K562 (cell line): ENCODE measurements at regions not wholly inside any gene's neighbourhood (a gene's known extent, or its start where the extent isn't known, plus 50 kb on each side); places are given as distances from the start of the nearest gene placed in this dataset.

Experiments
- ATAC-seq: fragments of 200-7000 bp; cut with Tn5 transposase; 3 replicates; pipeline ENCODE4 v1.9.1; 2020; ENCODE audit warnings: moderate library complexity
- BruUV-seq: library from RNA; stranded (reverse); fragments of 400-500 nt; replicated peaks from 2 replicates; lab custom pipeline; 2021; lab: Mats Ljungman, UMichigan
- CTCF ChIA-PET: fragments of 300-600 bp; formaldehyde crosslinking; extraction: SDS; loops from one replicate; lab custom pipeline; 2021; ENCODE audit warnings: low intra/inter-chr PET ratio; lab: Yijun Ruan, JAX
- POLR2A ChIA-PET: fragments of 300-600, 350-650 bp; sonication (Branson Sonifier 250); formaldehyde crosslinking; extraction: SDS; loops from one replicate; lab custom pipeline; 2021; ENCODE audit warnings: antibody characterized with exemption, inconsistent platforms; lab: Yijun Ruan, JAX
- DNase-seq, 4 experiments: peaks; one replicate each; pipeline versions ENCODE4 v3.0.0 to v3.0.0-alpha.2; 2011 to 2018; ENCODE audit warnings: low spot score in 3 of 4, mixed read lengths in 3 of 4; ENCODE audit errors: extremely low read depth in 1 of 4
- FAIRE-seq: peaks from 2 replicates; lab custom pipeline; 2011; peaks lifted over from hg19 to GRCh38; lab: Jason Lieb, UNC
- H2AFZ ChIP-seq: 2 replicates; pipeline ENCODE4 v1.6.0; 2011; ENCODE audit warnings: low read depth, low read length, control low read depth, inconsistent platforms
- H3K27ac ChIP-seq: fragments of 200-600 bp; 3 replicates; pipeline ENCODE4 v1.8.0; 2011; ENCODE audit warnings: low read depth, mild to moderate bottlenecking, control low read depth, inconsistent platforms, low read length, moderate library complexity, mixed read lengths; ENCODE audit errors: extremely low read depth
- H3K27me3 ChIP-seq, 2 experiments: fragments of 300-600 bp in 1 of 2; 2 replicates in 1 of 2; 3 replicates in 1 of 2; pipeline versions ENCODE4 v1.6.0 to v1.8.0; 2011; ENCODE audit warnings: inconsistent platforms in 2 of 2, low read length in 2 of 2, mild to moderate bottlenecking in 1 of 2, mixed read lengths in 1 of 2, moderate library complexity in 1 of 2; ENCODE audit not compliant: control insufficient read depth in 2 of 2, insufficient read depth in 2 of 2
- H3K36me3 ChIP-seq: fragments of 300-600 bp; 3 replicates; pipeline ENCODE4 v1.8.0; 2011; ENCODE audit warnings: mild to moderate bottlenecking, low read length, inconsistent platforms; ENCODE audit not compliant: control insufficient read depth, insufficient read depth
- H3K4me1 ChIP-seq, 2 experiments: fragments of 200-600 bp in 1 of 2; replicated peaks in 1 of 2; 2 replicates in 1 of 2; 3 replicates in 1 of 2; pipeline versions ENCODE4 v1.5.1 to v1.8.0; 2011; ENCODE audit warnings: inconsistent platforms in 2 of 2, low read length in 2 of 2, mild to moderate bottlenecking in 1 of 2, mixed read lengths in 1 of 2, moderate library complexity in 1 of 2; ENCODE audit not compliant: control insufficient read depth in 2 of 2, insufficient read depth in 2 of 2
- H3K4me2 ChIP-seq: 2 replicates; pipeline ENCODE4 v1.6.1; 2011; ENCODE audit warnings: low read length, control low read depth, inconsistent platforms, mixed read lengths; ENCODE audit not compliant: insufficient read depth
- H3K4me3 ChIP-seq: fragments of 200-600 bp; sonication (generic), shearing (Covaris generic); 2 replicates; pipeline ENCODE4 v1.5.1; 2016; ENCODE audit warnings: control low read depth, inconsistent platforms
- H3K79me2 ChIP-seq: fragments of 200-600 bp; 3 replicates; pipeline ENCODE4 v1.8.0; 2011; ENCODE audit warnings: low read length, inconsistent platforms; ENCODE audit not compliant: control insufficient read depth, insufficient read depth
- H3K9ac ChIP-seq, 2 experiments: 2 replicates each; pipeline versions ENCODE4 v1.6.0 to v1.6.1; 2011; ENCODE audit warnings: low read depth in 2 of 2, low read length in 2 of 2, control low read depth in 1 of 2, inconsistent platforms in 1 of 2, mild to moderate bottlenecking in 1 of 2, mixed read lengths in 1 of 2; ENCODE audit not compliant: insufficient read depth in 1 of 2
- H3K9me1 ChIP-seq: one replicate; pipeline ENCODE4 v1.6.0; 2011; ENCODE audit warnings: inconsistent platforms, mild to moderate bottlenecking, low read length, moderate library complexity; ENCODE audit not compliant: control insufficient read depth, insufficient read depth
- H3K9me3 ChIP-seq: replicated peaks from 2 replicates; pipeline ENCODE4 v1.5.1; 2011; ENCODE audit warnings: low read depth, low read length, inconsistent platforms; ENCODE audit not compliant: control insufficient read depth, insufficient read depth
- H4K20me1 ChIP-seq: replicated peaks from 2 replicates; pipeline ENCODE4 v1.6.1; 2011; ENCODE audit warnings: low read length, inconsistent platforms, mixed read lengths; ENCODE audit not compliant: control insufficient read depth, insufficient read depth
- FOS ChIP-seq: IDR thresholded peaks from 3 replicates; pipeline ENCODE4 v1.6.1; 2011; ENCODE audit not compliant: insufficient read length; ENCODE audit errors: extremely low read depth
- GABPB2 ChIP-seq: fragments of 250-450 bp; sonication (Bioruptor Pico); conservative IDR thresholded peaks from 2 replicates; pipeline ENCODE4 v1.5.1; 2021; ENCODE audit warnings: mild to moderate bottlenecking
- GTF2F1 ChIP-seq: IDR thresholded peaks from 2 replicates; pipeline ENCODE4 v1.6.1; 2011; ENCODE audit warnings: low read depth, low read length, improper control_type of control experiment
- HOXB6 ChIP-seq: fragments of 250-450 bp; sonication (Bioruptor Pico); IDR thresholded peaks from 2 replicates; pipeline ENCODE4 v1.5.1; 2022; ENCODE audit warnings: mild to moderate bottlenecking, borderline replicate concordance
- KDM5B ChIP-seq: fragments of 200-600 bp; sonication (generic); IDR thresholded peaks from 2 replicates; pipeline ENCODE4 v1.6.1; 2012; ENCODE audit warnings: low read depth, mild to moderate bottlenecking, moderate library complexity, low read length, control low read depth, inconsistent platforms; ENCODE audit not compliant: insufficient replicate concordance
- MCM3 ChIP-seq: fragments of 450-650 bp; IDR thresholded peaks from 2 replicates; pipeline ENCODE4 v1.6.1; 2016
- PCBP1 ChIP-seq: fragments of 200-400 bp; formaldehyde crosslinking; IDR thresholded peaks from 2 replicates; pipeline ENCODE4 v1.6.1; 2018; ENCODE audit warnings: mild to moderate bottlenecking, low read depth, low read length; ENCODE audit not compliant: poor library complexity, severe bottlenecking
- WGBS: fragments of 100-300 bp; shearing (Covaris generic); methylation state at CpG from one replicate; pipeline ENCODE4 v1.1.6; 2016; ENCODE audit warnings: low coverage, mixed read lengths; ENCODE audit not compliant: insufficient coverage; ENCODE audit errors: missing lambda C conversion rate; 5-methylcytosine and 5-hydroxymethylcytosine counted together
- in situ Hi-C: fragments of 300-500 bp; cut with MboI; formaldehyde crosslinking; loops from 4 replicates; pipeline ENCODE4 v1.15.0; 2018; ENCODE audit warnings: inconsistent platforms, mixed read lengths
- intact Hi-C: fragments of 100-400 bp; cut with micrococcal nuclease; formaldehyde crosslinking; loops from 2 replicates; pipeline ENCODE4 v1.14.2; 2022
- TF ChIP-seq, protein P1 (sequence below): fragments of 450-650 bp; formaldehyde crosslinking; IDR thresholded peaks from 2 replicates; pipeline ENCODE4 v1.4.0; 2022; ENCODE audit warnings: missing genetic modification characterization
- TF ChIP-seq, protein P2 (sequence below): sonication (generic); formaldehyde crosslinking; IDR thresholded peaks from 2 replicates; pipeline ENCODE4 v1.8.0; 2022; ENCODE audit warnings: mild to moderate bottlenecking, missing genetic modification reagents, borderline replicate concordance
- TF ChIP-seq, protein P3 (sequence below): fragments of 250-450 bp; sonication (Bioruptor Pico); IDR thresholded peaks from 2 replicates; pipeline ENCODE4 v1.8.0; 2021; ENCODE audit warnings: moderate library complexity, mild to moderate bottlenecking, inconsistent platforms

DNA sequence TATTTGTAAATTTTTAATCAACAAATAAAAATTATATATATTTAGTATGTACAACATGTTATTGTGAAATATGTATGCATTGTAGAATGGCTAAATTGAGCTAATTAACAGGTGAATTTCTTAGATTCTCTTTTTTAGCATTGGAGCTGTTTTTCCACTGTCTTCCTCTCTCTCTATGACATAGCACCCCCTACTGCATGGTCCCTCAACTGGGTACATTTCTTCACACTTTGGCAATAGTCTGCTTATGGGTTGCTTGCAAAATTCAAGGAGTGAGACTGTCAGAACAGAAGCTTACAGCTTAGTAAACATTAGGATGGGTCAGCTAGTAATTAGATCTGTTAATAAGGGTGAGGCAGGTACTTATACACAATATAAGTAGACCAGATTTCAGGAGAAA is 658.5 kb upstream of the MGAT4C start (continued):
- TF ChIP-seq FOS (no peak), PCBP1 (no peak)
- TF ChIP-seq, protein P1, sequence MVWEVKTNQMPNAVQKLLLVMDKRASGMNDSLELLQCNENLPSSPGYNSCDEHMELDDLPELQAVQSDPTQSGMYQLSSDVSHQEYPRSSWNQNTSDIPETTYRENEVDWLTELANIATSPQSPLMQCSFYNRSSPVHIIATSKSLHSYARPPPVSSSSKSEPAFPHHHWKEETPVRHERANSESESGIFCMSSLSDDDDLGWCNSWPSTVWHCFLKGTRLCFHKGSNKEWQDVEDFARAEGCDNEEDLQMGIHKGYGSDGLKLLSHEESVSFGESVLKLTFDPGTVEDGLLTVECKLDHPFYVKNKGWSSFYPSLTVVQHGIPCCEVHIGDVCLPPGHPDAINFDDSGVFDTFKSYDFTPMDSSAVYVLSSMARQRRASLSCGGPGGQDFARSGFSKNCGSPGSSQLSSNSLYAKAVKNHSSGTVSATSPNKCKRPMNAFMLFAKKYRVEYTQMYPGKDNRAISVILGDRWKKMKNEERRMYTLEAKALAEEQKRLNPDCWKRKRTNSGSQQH (CRISPR knock-in tag) = no peak

DNA sequence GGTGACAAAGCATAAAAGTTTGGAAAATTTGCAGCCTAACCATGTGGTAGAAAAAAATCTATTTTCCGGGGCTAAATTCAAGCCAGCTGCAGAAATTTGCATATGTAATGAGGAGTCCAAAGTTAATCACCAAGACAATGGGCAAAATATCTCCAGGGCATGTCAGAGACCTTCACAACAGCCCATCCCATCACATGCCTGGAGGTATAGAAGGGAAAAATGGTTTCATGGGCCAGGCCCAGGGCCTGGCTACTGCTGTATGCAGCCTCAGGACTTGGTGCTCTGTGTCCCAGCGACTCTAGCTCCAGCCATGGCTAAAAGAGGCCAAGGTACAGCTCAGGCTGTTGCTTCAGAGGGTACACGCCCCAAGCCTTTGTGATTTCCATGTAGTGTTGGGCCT is 655.8 kb upstream of the MGAT4C start:
- intact Hi-C loops (no loop called here), in situ Hi-C loops (no loop called here)
- ChIA-PET POLR2A (no interaction called here), CTCF (no interaction called here)
- ATAC-seq (no peak), FAIRE-seq (no peak), DNase-seq (no peak)
- Histone ChIP-seq H3K9me3 (no peaks in the 10 kb centered on the region), H3K4me3 (no peak overlapping the region), H3K27ac (no peak overlapping the region), H3K4me1 (no peaks in the 10 kb centered on the region), H3K9ac (no peak overlapping the region), H3K79me2 (no peaks in the 10 kb centered on the region), H3K27me3 (no peaks in the 10 kb centered on the region), H4K20me1 (no peaks in the 10 kb centered on the region), H3K36me3 (no peaks in the 10 kb centered on the region), H3K4me2 (no peak overlapping the region), H3K9me1 (no peaks in the 10 kb centered on the region), H2AFZ (no peak overlapping the region)
- 0% methylated on average over 3 of the region's 3 CpGs for WGBS
- no TSS peak for BruUV-seq
- TF ChIP-seq MCM3 = no peak
- TF ChIP-seq, protein P2, sequence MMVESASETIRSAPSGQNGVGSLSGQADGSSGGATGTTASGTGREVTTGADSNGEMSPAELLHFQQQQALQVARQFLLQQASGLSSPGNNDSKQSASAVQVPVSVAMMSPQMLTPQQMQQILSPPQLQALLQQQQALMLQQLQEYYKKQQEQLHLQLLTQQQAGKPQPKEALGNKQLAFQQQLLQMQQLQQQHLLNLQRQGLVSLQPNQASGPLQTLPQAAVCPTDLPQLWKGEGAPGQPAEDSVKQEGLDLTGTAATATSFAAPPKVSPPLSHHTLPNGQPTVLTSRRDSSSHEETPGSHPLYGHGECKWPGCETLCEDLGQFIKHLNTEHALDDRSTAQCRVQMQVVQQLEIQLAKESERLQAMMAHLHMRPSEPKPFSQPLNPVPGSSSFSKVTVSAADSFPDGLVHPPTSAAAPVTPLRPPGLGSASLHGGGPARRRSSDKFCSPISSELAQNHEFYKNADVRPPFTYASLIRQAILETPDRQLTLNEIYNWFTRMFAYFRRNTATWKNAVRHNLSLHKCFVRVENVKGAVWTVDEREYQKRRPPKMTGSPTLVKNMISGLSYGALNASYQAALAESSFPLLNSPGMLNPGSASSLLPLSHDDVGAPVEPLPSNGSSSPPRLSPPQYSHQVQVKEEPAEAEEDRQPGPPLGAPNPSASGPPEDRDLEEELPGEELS (CRISPR knock-in tag) = no peak
- no peak for TF ChIP-seq GABPB2 (CRISPR knock-in tag)
- TF ChIP-seq KDM5B = no peak
- no peak for TF ChIP-seq HOXB6 (CRISPR knock-in tag)
- TF ChIP-seq GTF2F1 = no peak
- TF ChIP-seq, protein P3, sequence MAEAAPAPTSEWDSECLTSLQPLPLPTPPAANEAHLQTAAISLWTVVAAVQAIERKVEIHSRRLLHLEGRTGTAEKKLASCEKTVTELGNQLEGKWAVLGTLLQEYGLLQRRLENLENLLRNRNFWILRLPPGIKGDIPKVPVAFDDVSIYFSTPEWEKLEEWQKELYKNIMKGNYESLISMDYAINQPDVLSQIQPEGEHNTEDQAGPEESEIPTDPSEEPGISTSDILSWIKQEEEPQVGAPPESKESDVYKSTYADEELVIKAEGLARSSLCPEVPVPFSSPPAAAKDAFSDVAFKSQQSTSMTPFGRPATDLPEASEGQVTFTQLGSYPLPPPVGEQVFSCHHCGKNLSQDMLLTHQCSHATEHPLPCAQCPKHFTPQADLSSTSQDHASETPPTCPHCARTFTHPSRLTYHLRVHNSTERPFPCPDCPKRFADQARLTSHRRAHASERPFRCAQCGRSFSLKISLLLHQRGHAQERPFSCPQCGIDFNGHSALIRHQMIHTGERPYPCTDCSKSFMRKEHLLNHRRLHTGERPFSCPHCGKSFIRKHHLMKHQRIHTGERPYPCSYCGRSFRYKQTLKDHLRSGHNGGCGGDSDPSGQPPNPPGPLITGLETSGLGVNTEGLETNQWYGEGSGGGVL (CRISPR knock-in tag) = no peak
